ENCODE measurements at regions not wholly inside any gene's neighbourhood (a gene's known extent, or its start where the extent isn't known, plus 50 kb on each side); places are given as distances from the start of the nearest gene placed in this dataset.

DNA sequence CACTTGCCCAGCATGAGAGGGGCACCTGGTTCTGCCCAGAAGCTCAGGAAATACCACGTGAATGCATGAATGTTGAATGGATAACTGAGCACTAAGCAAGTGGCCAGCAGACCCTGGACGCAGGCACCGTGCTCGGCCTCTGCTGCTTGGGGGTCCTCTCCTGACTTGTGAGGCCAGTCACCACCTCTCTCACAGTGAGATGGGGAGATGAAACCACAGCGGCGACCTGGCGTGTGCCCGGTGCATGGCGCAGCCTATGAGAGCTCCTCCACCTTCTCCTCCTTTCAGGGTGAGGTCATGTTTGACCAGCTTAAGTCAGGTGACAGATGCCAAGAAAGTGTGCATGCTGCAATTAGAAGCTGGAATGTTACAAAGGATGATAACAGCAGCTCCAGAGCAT, 75.5 kb downstream of the HMX1 start:
- TF ChIP-seq CTBP1 (IDR thresholded peaks at IDR 0.05; ENCODE audit: borderline replicate concordance) (no peak), ELF4 (IDR thresholded peaks at IDR 0.05) (no peak), BHLHE40 (IDR thresholded peaks at IDR 0.05; ENCODE audit: borderline replicate concordance) (no peak)
- ChIA-PET POLR2A (interaction anchor here (0.6 to 2.4 kb wide), 2 partner anchors 21 to 86 kb away, joined by 3 to 15 read pairs; no protein-coding TSS in a partner anchor), CTCF (interaction anchor here (0.9 kb wide), 1 partner anchor 122 kb away, joined by 3 read pairs; no protein-coding TSS in a partner anchor)
- DNase-seq (ENCODE audit: extremely low spot score) = no peak

DNA sequence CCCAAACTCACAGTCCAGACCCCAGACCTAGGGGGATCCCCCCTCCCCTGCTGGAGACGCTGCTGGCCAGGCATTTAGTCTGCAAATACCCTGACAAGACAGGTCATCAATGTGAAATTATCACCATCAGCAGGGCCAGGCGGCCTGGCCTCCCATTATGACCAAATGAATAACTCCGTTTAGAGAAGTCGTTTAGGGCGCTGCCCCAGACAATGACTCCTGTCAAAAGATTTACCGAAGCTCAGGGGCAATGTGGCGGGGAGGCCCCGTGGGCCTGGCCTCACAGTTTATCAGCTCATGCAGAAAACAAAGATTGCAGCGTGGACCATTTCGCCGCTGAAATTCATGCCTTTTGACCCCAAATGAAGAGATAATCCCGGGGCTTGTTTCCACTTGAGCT, 76.5 kb downstream of the HMX1 start:
- CTCF ChIA-PET = interaction anchor here (0.7 kb wide), 1 partner anchor 30 kb away, joined by 3 read pairs; no protein-coding TSS in a partner anchor
- no peak for DNase-seq (ENCODE audit: extremely low spot score)
- POLR2A ChIA-PET = interaction anchor here (2.4 kb wide), 1 partner anchor 22 kb away, joined by 15 read pairs; no protein-coding TSS in a partner anchor
- TF ChIP-seq LEF1 (IDR thresholded peaks at IDR 0.05; ENCODE audit: borderline replicate concordance) = no peak
- no peak for TF ChIP-seq NFRKB (IDR thresholded peaks at IDR 0.05)
- TF ChIP-seq TARDBP (IDR thresholded peaks at IDR 0.05) = no peak
- no peak for TF ChIP-seq HDGF (IDR thresholded peaks at IDR 0.05; ENCODE audit: borderline replicate concordance)
- TF ChIP-seq ELF4 (IDR thresholded peaks at IDR 0.05) = no peak
- no peak for TF ChIP-seq ARNT (IDR thresholded peaks at IDR 0.05)
- TF ChIP-seq SUZ12 (IDR thresholded peaks at IDR 0.05) = no peak
- TF ChIP-seq FOXM1 (IDR thresholded peaks at IDR 0.05; ENCODE audit: borderline replicate concordance) = no peak
- TF ChIP-seq CTBP1 (IDR thresholded peaks at IDR 0.05; ENCODE audit: borderline replicate concordance) = no peak
- TF ChIP-seq, protein P1, sequence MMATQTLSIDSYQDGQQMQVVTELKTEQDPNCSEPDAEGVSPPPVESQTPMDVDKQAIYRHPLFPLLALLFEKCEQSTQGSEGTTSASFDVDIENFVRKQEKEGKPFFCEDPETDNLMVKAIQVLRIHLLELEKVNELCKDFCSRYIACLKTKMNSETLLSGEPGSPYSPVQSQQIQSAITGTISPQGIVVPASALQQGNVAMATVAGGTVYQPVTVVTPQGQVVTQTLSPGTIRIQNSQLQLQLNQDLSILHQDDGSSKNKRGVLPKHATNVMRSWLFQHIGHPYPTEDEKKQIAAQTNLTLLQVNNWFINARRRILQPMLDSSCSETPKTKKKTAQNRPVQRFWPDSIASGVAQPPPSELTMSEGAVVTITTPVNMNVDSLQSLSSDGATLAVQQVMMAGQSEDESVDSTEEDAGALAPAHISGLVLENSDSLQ (IDR thresholded peaks at IDR 0.05) = no peak
- TF ChIP-seq FOXK2 (IDR thresholded peaks at IDR 0.05) = no peak
- TF ChIP-seq SP1 (IDR thresholded peaks at IDR 0.05) = no peak
- TF ChIP-seq L3MBTL2 (conservative IDR thresholded peaks at IDR 0.05) = no peak
- TF ChIP-seq BHLHE40 (IDR thresholded peaks at IDR 0.05; ENCODE audit: borderline replicate concordance) = no peak
- no peak for TF ChIP-seq FOXA1 (IDR thresholded peaks at IDR 0.05)
- TF ChIP-seq ZNF384 (IDR thresholded peaks at IDR 0.05) = no peak

DNA sequence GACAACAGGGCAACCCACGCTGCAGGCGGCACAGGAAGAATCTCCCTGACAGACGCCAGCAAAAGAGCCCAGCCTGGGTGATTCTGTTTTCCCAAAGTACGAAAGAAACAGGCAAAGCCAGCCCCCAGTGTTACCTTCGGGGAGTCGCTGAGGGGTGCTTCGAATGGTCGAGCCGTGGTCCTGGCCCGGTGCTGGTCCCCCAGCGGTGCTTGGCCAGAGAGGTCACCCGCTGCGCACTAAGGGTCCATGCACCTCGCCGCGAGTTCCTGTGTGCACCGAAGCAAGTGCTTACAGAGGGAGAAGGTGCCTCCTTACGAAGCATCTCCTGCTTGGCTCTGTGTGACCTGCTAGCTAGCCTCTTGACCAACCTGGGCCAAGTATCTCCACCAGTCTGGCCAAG, 77.1 kb downstream of the HMX1 start:
- DNase-seq (ENCODE audit: extremely low spot score) = no peak
- TF ChIP-seq BHLHE40 (IDR thresholded peaks at IDR 0.05; ENCODE audit: borderline replicate concordance) (no peak), TARDBP (IDR thresholded peaks at IDR 0.05) (no peak), FOXA1 (IDR thresholded peaks at IDR 0.05) (no peak), SUZ12 (IDR thresholded peaks at IDR 0.05) (no peak), SP1 (IDR thresholded peaks at IDR 0.05) (no peak), FOXK2 (IDR thresholded peaks at IDR 0.05) (no peak), ARNT (IDR thresholded peaks at IDR 0.05) (no peak), NFRKB (IDR thresholded peaks at IDR 0.05) (no peak), HDGF (IDR thresholded peaks at IDR 0.05; ENCODE audit: borderline replicate concordance) (no peak), CTBP1 (IDR thresholded peaks at IDR 0.05; ENCODE audit: borderline replicate concordance) (no peak), FOXM1 (IDR thresholded peaks at IDR 0.05; ENCODE audit: borderline replicate concordance) (no peak), ZNF384 (IDR thresholded peaks at IDR 0.05) (no peak), LEF1 (IDR thresholded peaks at IDR 0.05; ENCODE audit: borderline replicate concordance) (no peak), ELF4 (IDR thresholded peaks at IDR 0.05) (no peak), L3MBTL2 (conservative IDR thresholded peaks at IDR 0.05) (no peak)
- TF ChIP-seq, protein P1 (IDR thresholded peaks at IDR 0.05) = no peak
- ChIA-PET CTCF (no interaction called here), POLR2A (no interaction called here)

DNA sequence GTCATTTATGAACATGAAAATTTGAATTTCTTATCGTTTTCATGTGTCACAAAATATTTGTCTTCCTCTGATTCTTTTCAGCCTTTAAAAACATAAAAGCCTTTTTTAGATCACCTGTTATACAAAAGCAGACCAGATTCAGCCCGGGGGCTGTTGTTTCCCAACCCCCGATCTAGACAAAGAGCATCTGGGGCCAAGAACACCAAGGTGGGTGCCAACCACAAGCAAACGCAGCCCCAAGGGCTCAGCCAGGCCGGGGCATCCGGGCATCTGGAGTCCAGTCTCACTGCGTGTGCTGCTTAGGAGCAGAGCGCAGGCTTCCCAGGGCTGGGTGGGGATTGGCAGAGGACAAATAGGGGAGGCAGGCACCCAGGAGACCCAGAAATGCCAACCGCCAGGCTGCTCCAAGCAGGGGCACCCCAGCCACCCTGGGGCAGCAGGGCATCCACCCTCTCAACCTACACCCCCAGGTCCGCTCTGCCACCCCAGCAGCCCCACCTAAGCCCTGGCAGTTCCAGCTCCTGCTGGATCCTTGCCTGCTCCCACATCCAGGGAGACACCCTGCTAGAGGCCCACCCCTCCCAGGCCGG, 78.0 kb downstream of the HMX1 start:
- CTCF ChIA-PET = no interaction called here
- DNase-seq (ENCODE audit: extremely low spot score) = no peak
- POLR2A ChIA-PET = no interaction called here
- no peak for TF ChIP-seq FOXM1 (IDR thresholded peaks at IDR 0.05; ENCODE audit: borderline replicate concordance)
- TF ChIP-seq L3MBTL2 (conservative IDR thresholded peaks at IDR 0.05) = no peak
- no peak for TF ChIP-seq ARNT (IDR thresholded peaks at IDR 0.05)
- no peak for TF ChIP-seq FOXA1 (IDR thresholded peaks at IDR 0.05)
- no peak for TF ChIP-seq NFRKB (IDR thresholded peaks at IDR 0.05)
- TF ChIP-seq LEF1 (IDR thresholded peaks at IDR 0.05; ENCODE audit: borderline replicate concordance) = no peak
- no peak for TF ChIP-seq ZNF384 (IDR thresholded peaks at IDR 0.05)
- TF ChIP-seq, protein P1 (IDR thresholded peaks at IDR 0.05) = no peak
- TF ChIP-seq HDGF (IDR thresholded peaks at IDR 0.05; ENCODE audit: borderline replicate concordance) = no peak
- no peak for TF ChIP-seq FOXK2 (IDR thresholded peaks at IDR 0.05)
- TF ChIP-seq TARDBP (IDR thresholded peaks at IDR 0.05) = no peak
- no peak for TF ChIP-seq CTBP1 (IDR thresholded peaks at IDR 0.05; ENCODE audit: borderline replicate concordance)
- no peak for TF ChIP-seq SUZ12 (IDR thresholded peaks at IDR 0.05)
- TF ChIP-seq BHLHE40 (IDR thresholded peaks at IDR 0.05; ENCODE audit: borderline replicate concordance) = no peak
- no peak for TF ChIP-seq ELF4 (IDR thresholded peaks at IDR 0.05)

DNA sequence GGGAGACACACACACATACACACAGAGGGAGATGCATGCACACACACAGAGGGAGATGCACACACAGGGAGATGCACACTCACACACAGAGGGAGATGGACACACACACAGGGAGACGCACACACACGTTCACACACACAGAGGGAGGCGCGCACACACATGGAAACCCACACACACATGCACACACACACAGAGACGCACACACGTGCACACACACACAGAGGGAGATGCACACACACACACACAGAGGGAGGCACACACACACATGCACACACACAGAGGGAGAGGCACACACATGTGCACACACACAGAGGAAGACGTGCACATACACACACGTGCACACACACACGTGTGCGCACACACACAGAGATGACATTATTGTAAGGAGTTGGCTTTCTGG, 79.1 kb downstream of the HMX1 start:
- TF ChIP-seq BHLHE40 (IDR thresholded peaks at IDR 0.05; ENCODE audit: borderline replicate concordance) (no peak), L3MBTL2 (conservative IDR thresholded peaks at IDR 0.05) (no peak), ZNF384 (IDR thresholded peaks at IDR 0.05) (no peak), CTBP1 (IDR thresholded peaks at IDR 0.05; ENCODE audit: borderline replicate concordance) (no peak), LEF1 (IDR thresholded peaks at IDR 0.05; ENCODE audit: borderline replicate concordance) (no peak), FOXM1 (IDR thresholded peaks at IDR 0.05; ENCODE audit: borderline replicate concordance) (no peak), SP1 (IDR thresholded peaks at IDR 0.05) (no peak), FOXA1 (IDR thresholded peaks at IDR 0.05) (no peak), ARNT (IDR thresholded peaks at IDR 0.05) (no peak), HDGF (IDR thresholded peaks at IDR 0.05; ENCODE audit: borderline replicate concordance) (no peak), NFRKB (IDR thresholded peaks at IDR 0.05) (no peak), FOXK2 (IDR thresholded peaks at IDR 0.05) (no peak)
- ChIA-PET CTCF (no interaction called here), POLR2A (no interaction called here)
- DNase-seq (ENCODE audit: extremely low spot score) = no peak

DNA sequence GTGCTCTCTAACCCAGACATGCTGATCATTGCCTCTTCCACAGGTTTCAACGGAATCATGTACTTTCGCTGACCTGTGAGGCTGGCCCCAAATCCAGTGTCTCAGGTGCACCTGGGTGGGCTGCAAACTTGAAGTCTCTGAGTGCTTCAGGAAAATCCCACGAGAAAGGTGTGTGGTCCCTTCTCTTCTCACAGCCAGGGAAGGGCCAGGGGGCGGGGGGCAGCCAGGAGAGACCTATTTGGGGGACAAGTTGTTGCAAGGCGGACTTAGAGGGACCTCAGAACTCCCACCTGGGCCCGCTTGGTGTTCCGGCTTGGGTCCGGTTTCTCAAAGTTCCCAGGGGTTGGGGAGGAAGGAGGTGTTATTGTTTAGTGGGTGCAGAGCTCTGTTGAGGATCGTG, 80.0 kb downstream of the HMX1 start:
- TF ChIP-seq CTBP1 (IDR thresholded peaks at IDR 0.05; ENCODE audit: borderline replicate concordance) (no peak), ZNF384 (IDR thresholded peaks at IDR 0.05) (no peak), ELF4 (IDR thresholded peaks at IDR 0.05) (no peak), FOXK2 (IDR thresholded peaks at IDR 0.05) (no peak), BHLHE40 (IDR thresholded peaks at IDR 0.05; ENCODE audit: borderline replicate concordance) (no peak), FOXA1 (IDR thresholded peaks at IDR 0.05) (no peak), NFRKB (IDR thresholded peaks at IDR 0.05) (no peak)
- ChIA-PET POLR2A (no interaction called here), CTCF (no interaction called here)
- no peak for DNase-seq (ENCODE audit: extremely low spot score)
